HG02970 (cell line): ENCODE measurements at regions not wholly inside any gene's neighbourhood (a gene's known extent, or its start where the extent isn't known, plus 50 kb on each side); places are given as distances from the start of the nearest gene placed in this dataset.
"Not testable (repeated sequence)": the region's sequence is repeated elsewhere in the genome, so short reads cannot be mapped to it uniquely, and the experiment has no call there.

Source experiments
- ATAC-seq: cut with Tn5 transposase; IDR thresholded peaks from one replicate; pipeline ENCODE4 v1.9.1; 2021; ENCODE audit warnings: mild to moderate bottlenecking, moderate library complexity, moderate number of reproducible peaks; ENCODE audit not compliant: unreplicated experiment, low FRiP score

GRCh38 chr10:28432210-28432676, 100.7 kb upstream of the WAC start:
- ATAC-seq, result no peak

GRCh38 chr10:28434063-28434462, 98.9 kb upstream of the WAC start:
- ATAC-seq, result no peak

- ATAC-seq, result no peak
Measured at GRCh38 chr10:28442403-28442802, 90.5 kb upstream of the WAC start.

- no peak for ATAC-seq
Measured at GRCh38 chr10:28444031-28444430, 88.9 kb upstream of the WAC start.

GRCh38 chr10:28445516-28445915, 87.4 kb upstream of the WAC start:
- ATAC-seq, result no peak

- no peak for ATAC-seq
Measured at GRCh38 chr10:28449382-28449781, 83.5 kb upstream of the WAC start.

- no peak for ATAC-seq
Measured at GRCh38 chr10:28449926-28450325, 83.0 kb upstream of the WAC start.

GRCh38 chr10:28453926-28454325, 79.0 kb upstream of the WAC start:
- ATAC-seq, result no peak

- no peak for ATAC-seq
Measured at GRCh38 chr10:28457110-28457509, 75.8 kb upstream of the WAC start.

GRCh38 chr10:28457873-28458272, 75.0 kb upstream of the WAC start:
- not testable (repeated sequence) for ATAC-seq

GRCh38 chr10:28459453-28460144, 73.3 kb upstream of the WAC start:
- ATAC-seq, result no peak

- ATAC-seq, result no peak
Measured at GRCh38 chr10:28463141-28463540, 69.8 kb upstream of the WAC start.

GRCh38 chr10:28463676-28464395, 69.1 kb upstream of the WAC start:
- ATAC-seq, result no peak

GRCh38 chr10:28467615-28468014, 65.3 kb upstream of the WAC start:
- no peak for ATAC-seq

GRCh38 chr10:28468707-28469483, 64.0 kb upstream of the WAC start:
- no peak for ATAC-seq

- ATAC-seq, result no peak
Measured at GRCh38 chr10:28470873-28471651, 61.9 kb upstream of the WAC start.

GRCh38 chr10:28471652-28472050, 61.3 kb upstream of the WAC start:
- no peak for ATAC-seq

GRCh38 chr10:28478646-28479045, 54.3 kb upstream of the WAC start:
- no peak for ATAC-seq

GRCh38 chr10:28479425-28479865, 53.5 kb upstream of the WAC start:
- no peak for ATAC-seq

GRCh38 chr10:28479927-28480627, 52.8 kb upstream of the WAC start:
- no peak for ATAC-seq
